ENCODE measurements at regions not wholly inside any gene's neighbourhood (a gene's known extent, or its start where the extent isn't known, plus 50 kb on each side); places are given as distances from the start of the nearest gene placed in this dataset.

DNA sequence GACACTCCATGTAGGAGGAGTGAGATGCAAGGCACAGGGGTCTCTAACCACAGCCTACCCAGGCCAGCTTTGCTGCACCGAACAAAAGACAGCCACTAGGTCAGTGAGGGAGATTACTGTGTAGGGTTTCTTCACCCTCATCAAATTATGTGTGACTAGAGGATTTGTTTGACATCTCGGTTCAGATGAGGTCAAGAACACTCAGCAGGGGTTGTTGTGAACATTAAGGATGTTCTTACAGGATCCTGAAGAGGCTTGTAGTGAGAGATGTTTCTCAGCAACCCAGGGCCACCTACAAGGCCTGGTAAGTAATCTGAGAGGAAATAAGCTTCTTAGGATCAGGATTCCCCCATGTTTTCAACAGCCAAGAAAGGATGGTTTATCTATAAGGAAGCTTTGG is 202.1 kb downstream of the NXPE2 start:
- DNase-seq = no peak

DNA sequence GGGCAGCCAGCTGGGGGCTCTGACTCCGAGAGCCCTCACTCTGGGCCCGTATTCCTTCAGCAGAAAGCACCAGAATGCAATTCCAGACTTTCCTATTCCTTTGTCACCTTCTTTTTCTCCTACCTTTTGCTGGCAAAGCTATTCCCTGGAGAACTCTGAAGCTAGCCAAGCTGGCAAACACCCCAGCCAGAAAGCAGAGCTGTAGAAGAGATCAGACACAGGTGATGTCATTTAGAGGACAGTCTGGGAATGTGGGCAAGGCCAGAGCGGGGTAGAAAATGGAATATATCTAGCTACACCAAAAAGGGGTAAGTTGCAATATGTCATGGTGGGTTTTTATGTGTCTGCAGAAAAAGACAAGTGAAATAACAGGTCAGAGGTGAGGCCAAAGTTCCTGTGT is 205.1 kb downstream of the NXPE2 start:
- no peak for DNase-seq

- no peak for DNase-seq
Observed at GRCh38 chr11:114886644-114887265, 208.4 kb downstream of the NXPE2 start.

DNA sequence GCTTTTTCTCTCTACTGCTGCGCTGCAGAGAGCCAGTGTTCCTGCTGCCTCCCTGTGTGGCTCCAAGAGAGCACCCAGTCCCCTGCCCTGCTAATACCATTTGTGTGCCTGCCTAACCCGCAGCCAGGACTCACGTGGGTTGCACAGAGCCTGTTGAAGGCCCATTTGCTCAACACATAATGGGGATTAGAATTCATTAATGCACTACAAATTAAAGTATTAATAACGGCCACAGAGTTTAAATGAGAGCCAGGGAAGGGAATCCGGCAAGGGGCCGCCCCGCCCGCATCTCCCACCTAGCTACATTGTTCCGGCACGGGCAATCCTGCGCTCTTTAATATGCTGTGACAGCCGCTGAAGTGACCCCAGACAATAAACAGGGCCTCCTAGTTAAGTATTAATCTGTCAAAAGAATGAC is 211.3 kb downstream of the NXPE2 start:
- DNase-seq = no peak

GRCh38 chr11:114890038-114890437 is 211.7 kb downstream of the NXPE2 start:
- no peak for DNase-seq

DNA sequence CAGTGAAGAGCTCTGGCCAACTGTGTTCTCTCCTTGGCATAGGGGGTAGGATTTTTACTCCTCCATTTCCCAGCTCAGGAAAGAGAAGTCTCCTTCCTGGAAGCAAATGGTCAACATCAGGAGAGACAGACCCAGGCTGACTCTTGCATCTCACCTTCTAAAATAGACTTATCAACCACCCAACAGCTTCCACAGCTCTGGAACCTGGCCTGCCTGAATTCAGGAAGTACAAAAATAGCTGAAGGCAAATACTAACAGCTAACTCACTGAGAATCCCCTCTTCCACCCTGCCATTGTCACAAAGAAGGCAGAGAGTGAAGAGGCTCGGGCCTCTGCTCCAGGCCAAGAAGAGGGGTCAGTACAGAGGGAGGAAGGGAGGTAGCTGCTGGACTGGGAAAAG is 213.6 kb downstream of the NXPE2 start:
- no peak for DNase-seq

DNA sequence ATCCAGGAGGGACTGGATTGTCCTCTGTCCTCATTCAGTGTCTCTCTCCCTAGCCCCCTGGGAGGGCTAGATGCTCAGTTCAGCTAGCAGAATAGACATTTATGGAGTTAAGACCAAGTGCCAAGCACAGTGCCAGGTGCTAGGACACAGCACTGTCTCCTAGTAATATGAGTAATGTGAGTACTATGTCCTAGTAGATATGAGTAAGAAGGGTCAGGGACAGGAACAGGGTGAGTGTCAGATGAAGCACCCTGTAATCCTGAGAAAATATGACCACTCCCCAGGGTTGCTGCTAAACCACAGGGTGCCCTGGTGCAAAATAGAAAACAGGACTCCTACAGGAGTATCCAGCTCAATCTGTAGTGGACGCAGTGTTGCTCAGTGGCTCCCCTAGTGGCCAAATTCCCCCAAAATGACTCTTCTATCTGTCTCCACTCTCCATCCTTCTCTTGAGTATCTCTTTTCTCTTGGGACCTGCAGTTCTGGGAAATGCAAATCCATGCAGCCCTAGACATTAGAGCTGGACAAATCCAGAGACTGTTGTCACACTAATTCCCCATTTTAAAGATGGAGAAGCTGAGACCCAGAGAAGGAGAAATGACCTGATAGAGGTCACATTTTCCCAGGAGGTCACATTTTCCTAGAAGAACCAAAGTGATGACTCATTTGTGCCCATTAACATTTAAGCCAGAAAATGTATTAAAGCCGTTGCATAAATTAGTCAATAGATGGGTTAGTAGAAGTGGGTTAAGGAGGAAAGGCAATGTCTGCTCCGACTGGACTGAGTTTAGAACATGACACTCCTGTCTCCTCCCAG is 214.3 kb downstream of the NXPE2 start:
- DNase-seq = no peak

GRCh38 chr11:114893329-114893728 is 215.0 kb downstream of the NXPE2 start:
- no peak for DNase-seq

DNA sequence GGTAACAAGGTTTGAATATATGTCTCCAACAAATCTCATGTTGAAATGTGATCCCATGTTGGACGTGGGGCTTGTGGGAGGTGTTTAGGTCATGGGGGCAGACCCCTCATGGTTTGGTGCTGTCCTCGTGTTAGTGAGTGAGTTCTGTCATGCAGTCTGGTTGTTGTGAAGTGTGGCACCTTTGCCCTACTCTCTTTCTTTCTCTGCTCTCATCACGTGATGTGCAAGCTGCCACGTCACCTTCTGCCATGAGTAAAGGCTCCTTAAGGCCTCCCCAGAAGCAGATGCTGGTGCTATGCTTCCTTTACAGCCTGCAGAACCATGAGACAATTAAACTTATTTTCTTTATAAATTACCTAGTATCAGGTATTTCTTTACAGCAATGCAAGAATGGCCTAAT is 218.3 kb downstream of the NXPE2 start:
- DNase-seq = no peak

DNA sequence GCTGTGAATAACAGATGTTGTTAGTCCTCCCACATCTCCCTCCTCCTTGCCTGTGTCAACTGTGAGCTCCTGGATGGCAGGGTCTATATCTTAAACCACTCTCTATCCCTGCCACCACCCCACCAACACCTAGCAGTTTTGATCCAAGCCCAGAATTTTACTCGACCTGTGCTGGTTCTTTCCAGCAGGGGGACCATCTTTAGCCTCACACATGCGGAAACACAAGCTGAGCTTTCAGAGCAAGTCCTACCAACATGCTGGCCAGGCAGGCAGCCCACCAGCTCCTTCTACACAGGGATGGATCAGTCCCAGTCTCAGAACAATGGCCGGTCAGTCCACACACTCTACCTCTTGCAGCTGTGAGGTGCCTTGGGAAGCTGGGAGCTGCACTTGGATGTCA is 231.5 kb downstream of the NXPE2 start:
- DNase-seq = no peak

- DNase-seq = no peak
Observed at GRCh38 chr11:114912826-114913225, 234.5 kb downstream of the NXPE2 start.

- DNase-seq = no peak
Observed at GRCh38 chr11:114914231-114915005, 236.1 kb downstream of the NXPE2 start.

DNA sequence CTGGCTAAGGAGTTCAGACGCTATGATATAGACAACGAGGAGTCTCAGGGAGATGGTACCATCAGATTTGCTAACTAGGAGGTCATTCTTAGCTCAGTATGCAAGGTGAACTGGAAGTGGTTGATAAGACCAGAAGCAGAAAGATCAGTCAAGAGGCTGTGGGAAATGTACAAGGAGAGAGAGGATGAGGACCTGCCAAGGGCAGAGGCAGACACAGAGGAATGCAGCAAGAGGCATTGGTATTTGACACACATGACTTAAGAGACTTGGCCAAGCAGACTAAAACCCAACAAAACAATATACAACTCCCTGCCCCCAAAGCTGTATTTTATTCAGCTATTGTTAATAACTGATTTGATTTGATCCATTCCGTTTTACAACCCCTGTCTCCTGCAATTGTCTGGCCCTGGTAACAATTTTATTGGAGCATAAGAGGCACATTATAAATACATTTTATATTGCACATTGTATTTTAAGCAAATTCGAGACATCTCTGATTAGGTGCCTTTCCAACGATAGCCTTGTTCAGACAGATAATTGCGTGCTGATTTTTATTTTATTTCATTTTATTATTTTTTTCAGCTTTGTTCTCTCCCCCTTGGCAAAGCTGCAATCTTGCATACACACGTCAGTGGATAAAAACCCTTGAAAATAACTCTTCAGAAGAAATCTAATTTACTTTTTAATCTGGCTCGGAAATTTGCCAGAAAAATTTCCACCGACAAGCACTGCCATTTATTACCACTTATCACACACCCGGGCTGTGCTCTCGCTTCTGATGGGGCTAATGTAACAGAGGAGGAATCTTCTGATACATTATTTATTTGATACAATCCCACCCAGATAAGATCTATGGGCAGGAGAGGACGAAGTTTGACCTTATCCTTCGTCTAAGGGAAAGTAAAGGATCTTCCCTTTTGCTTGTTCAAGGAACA is 237.8 kb downstream of the NXPE2 start:
- no peak for DNase-seq

DNA sequence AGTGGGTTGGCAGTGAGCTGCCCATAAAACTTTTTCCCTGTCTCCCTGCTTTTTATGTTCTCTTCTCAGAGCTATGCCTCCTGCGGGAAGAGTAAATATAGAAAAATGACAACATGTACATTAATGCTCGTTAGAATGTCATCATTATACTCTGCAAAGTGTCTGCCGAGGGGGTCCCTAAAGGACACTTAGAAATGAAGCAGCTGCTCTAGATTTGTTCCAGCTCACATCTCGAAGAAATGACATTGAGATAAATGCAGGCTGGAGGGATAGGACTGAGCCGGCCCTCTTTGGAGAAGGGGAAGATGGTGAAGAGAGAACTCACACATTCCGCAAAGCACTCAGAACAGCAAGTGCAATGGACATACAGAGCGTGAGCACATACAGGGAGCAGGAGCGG is 240.0 kb downstream of the NXPE2 start:
- DNase-seq = no peak

DNA sequence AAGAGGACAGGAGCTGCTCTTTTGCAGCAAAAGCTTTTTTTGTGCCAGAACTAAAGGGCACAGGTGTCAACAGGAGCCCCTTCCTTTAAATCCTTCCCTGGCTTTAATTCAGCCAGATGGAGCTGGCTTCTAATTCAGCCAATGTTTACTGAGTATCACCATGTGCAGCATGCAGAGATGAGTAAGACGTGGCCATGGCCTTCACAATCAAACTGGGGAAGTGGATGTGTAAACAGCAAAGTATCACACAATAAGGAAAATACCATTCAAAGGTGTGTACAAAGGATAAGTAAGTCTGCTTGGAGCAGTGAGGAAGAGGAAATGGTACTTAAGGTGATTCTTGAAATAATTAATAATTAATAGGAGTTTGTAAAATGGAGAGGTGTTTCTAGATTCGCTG is 243.4 kb downstream of the NXPE2 start:
- DNase-seq = no peak

DNA sequence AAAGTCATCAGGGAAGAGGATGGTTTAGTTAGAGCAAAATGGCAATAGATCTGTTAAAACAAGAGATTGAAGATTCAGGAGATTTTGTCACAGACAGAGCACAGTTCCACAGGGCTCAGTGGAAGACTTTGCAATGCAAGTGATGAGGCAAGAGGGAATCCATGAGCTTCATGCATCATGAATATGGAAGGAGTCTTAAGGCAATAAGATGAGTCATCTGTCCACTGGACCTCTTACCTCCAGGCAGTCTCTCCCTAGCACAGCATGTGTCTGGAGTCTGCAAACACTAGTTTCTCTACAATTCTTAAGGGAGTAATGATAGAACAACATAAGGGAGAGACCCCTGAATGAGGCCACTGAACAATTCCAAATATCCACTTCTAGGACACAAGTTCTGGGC is 245.7 kb downstream of the NXPE2 start:
- no peak for DNase-seq

- DNase-seq = no peak
Observed at GRCh38 chr11:114925591-114925990, 247.3 kb downstream of the NXPE2 start.

DNA sequence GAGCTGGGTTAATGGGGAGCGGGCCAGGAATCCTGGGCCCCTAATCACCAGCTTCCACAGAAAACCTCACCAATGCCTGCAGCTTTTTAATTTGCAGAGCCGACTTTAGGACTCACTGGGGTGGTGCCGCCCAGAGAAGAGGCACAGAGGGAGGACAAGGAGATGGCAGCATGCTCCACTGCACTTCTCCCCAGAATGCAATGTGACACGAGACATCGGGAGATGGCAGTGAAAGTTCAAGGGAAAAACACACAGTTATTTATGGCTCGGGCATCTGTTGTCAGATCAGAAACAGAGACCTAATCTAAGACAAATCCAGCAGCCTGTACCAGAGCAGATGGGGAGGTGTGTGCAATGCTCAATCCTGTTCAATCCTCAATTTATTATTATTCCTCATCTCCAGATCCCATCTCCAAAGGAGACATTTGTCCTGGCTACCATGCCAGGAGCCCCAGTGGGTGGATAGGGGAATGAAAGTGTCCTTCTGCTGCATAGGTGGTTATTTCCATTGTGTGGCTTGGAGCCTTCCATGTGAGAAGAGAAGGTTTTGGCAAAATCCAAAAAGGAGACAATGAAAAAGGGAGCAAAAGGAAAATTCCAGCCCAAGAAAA is 250.0 kb downstream of the NXPE2 start:
- no peak for DNase-seq

DNA sequence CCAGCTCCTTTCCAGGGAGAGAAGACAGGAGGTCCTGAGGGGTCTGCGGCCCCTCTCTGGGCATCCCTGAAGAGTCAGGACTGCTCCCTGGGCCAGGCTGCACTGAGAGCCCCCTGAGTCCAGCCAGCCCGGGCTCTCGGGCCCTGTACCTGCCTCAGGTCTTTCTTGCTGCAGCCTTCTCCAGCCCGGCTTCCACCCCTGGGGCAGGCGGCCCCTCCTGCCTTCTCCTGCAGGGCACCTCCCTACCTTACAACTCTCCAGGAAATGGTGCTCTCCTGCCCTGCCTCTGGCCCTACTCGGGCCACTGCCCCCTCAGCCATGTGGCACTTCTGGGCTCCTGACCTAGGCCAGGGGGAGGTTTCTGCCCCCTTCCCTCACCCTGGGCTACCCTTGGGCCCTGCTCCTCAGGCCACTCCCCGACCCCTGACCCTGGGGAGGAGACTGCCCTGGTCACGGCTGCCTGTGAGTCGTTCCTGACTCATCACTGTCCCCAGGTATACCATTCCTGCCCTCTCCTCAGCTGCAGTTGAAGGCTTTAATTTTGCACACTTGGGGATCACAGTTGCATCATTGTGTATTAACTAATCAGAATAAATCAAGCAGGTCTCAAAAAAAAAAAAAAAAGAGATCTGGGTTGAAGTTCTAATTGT is 251.1 kb downstream of the NXPE2 start:
- DNase-seq = no peak

- no peak for DNase-seq
Observed at GRCh38 chr11:114938799-114939198, 260.5 kb downstream of the NXPE2 start.

DNA sequence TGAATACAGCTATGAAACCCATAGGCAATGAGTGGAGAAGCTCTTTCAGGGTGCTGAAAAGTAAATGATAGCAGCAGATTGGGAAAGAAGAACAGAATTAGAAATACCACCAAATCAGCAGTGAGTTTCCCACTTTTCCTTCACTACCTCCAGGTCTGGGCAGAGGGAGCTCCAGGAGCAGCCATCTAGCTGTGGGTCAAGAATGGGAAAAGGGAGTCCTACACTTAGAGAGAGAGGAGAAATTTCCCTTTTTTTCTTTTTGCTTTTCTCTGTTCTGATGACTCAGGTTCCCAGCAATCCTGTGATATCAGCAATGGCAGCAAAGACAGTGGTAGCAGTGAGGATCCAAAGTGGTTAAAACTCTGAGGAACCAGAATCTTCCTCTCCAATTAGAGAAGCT is 263.9 kb downstream of the NXPE2 start:
- no peak for DNase-seq

Data from CD4-positive, alpha-beta T cell treated with Interleukin-17A for 1 hour (primary cell).